ENCODE measurements at regions not wholly inside any gene's neighbourhood (a gene's known extent, or its start where the extent isn't known, plus 50 kb on each side); places are given as distances from the start of the nearest gene placed in this dataset.

- H3K4me1 Mint-ChIP-seq = peaks cover 27% of the 10 kb centered on the region
- no peaks in the 10 kb centered on the region for H3K36me3 ChIP-seq (replicated peaks in 1 of 2; ENCODE audit: control insufficient read depth in 1 of 2, insufficient read depth in 2 of 2, low read length in 2 of 2)
- H3K9me3 ChIP-seq (replicated peaks in 1 of 2; ENCODE audit: control insufficient read depth in 1 of 2, insufficient read depth in 1 of 2, low read length in 2 of 2) = no peaks in the 10 kb centered on the region
- no peak overlapping the region for H2AFZ ChIP-seq (ENCODE audit: insufficient read depth, low read depth, low read length, poor library complexity, severe bottlenecking)
- no peak overlapping the region for H3K4me2 ChIP-seq (replicated peaks; ENCODE audit: extremely low read depth, low read length, poor library complexity, severe bottlenecking)
- H3K4me3 ChIP-seq (replicated peaks in 1 of 3; ENCODE audit: low read depth in 2 of 3, low read length in 3 of 3) = no peak overlapping the region
- no peaks in the 10 kb centered on the region for H3K27me3 ChIP-seq (ENCODE audit: control insufficient read depth in 2 of 2, insufficient read depth in 2 of 2, low read length in 2 of 2)
- H3K27me3 Mint-ChIP-seq (ENCODE audit: low read depth in 3 of 3) = peaks cover 0 to 4% (median 0%) of the 10 kb centered on the region in 3 donors
- no peak overlapping the region for H3K9ac ChIP-seq (ENCODE audit: insufficient read depth, low read length, poor library complexity, severe bottlenecking)
- H3K79me2 ChIP-seq (ENCODE audit: insufficient read depth, low read length) = no peaks in the 10 kb centered on the region
- no peak for TF ChIP-seq CTCF (IDR thresholded peaks at IDR 0.05)
- no peak overlapping the region for H3K4me3 Mint-ChIP-seq
- no peak overlapping the region for H3K27ac Mint-ChIP-seq
- peaks cover 31 to 44% of the 10 kb centered on the region in 2 donors for H3K36me3 Mint-ChIP-seq
- H3K9me3 Mint-ChIP-seq = peaks cover 0 to 3% (median 0%) of the 10 kb centered on the region in 7 donors
- peaks cover 5 to 13% of the 10 kb centered on the region in 2 donors for H3K4me1 ChIP-seq (ENCODE audit: control insufficient read depth in 1 of 2, insufficient read depth in 2 of 2, low read length in 2 of 2)
- H4K20me1 ChIP-seq (ENCODE audit: insufficient read depth, low read length) = no peaks in the 10 kb centered on the region
- 100% methylated on average over 5 of the region's 9 CpGs for WGBS (ENCODE audit: insufficient coverage)
- no peak overlapping the region for H3K27ac ChIP-seq (ENCODE audit: low read depth in 1 of 2, low read length in 2 of 2)
- no peak for DNase-seq
- intact Hi-C loops (cut with micrococcal nuclease) = no loop called here
Measured at GRCh38 chr20:19835533-19836222, 77.6 kb downstream of the RIN2 start.

GRCh38 chr20:19838468-19838867 is 80.4 kb downstream of the RIN2 start:
- Histone ChIP-seq H3K27ac (ENCODE audit: low read depth in 1 of 2, low read length in 2 of 2) (no peak overlapping the region), H3K4me1 (ENCODE audit: control insufficient read depth in 1 of 2, insufficient read depth in 2 of 2, low read length in 2 of 2) (peaks cover 5 to 13% of the 10 kb centered on the region in 2 donors), H4K20me1 (ENCODE audit: insufficient read depth, low read length) (no peaks in the 10 kb centered on the region), H3K9me3 (replicated peaks in 1 of 2; ENCODE audit: control insufficient read depth in 1 of 2, insufficient read depth in 1 of 2, low read length in 2 of 2) (no peaks in the 10 kb centered on the region), H3K4me2 (replicated peaks; ENCODE audit: extremely low read depth, low read length, poor library complexity, severe bottlenecking) (no peak overlapping the region), H3K4me3 (replicated peaks in 1 of 3; ENCODE audit: low read depth in 2 of 3, low read length in 3 of 3) (no peak overlapping the region), H3K27me3 (ENCODE audit: control insufficient read depth in 2 of 2, insufficient read depth in 2 of 2, low read length in 2 of 2) (no peaks in the 10 kb centered on the region), H3K79me2 (ENCODE audit: insufficient read depth, low read length) (no peaks in the 10 kb centered on the region), H2AFZ (ENCODE audit: insufficient read depth, low read depth, low read length, poor library complexity, severe bottlenecking) (no peak overlapping the region), H3K36me3 (replicated peaks in 1 of 2; ENCODE audit: control insufficient read depth in 1 of 2, insufficient read depth in 2 of 2, low read length in 2 of 2) (no peaks in the 10 kb centered on the region), H3K9ac (ENCODE audit: insufficient read depth, low read length, poor library complexity, severe bottlenecking) (no peak overlapping the region)
- intact Hi-C loops (cut with micrococcal nuclease) = no loop called here
- no peak overlapping the region for H3K27ac Mint-ChIP-seq
- no peak for DNase-seq
- no peak for TF ChIP-seq CTCF (IDR thresholded peaks at IDR 0.05)
- WGBS (ENCODE audit: insufficient coverage) = no CpG with 5 or more reads among the region's 5 CpGs
- H3K9me3 Mint-ChIP-seq = peaks cover 0 to 9% (median 0%) of the 10 kb centered on the region in 7 donors
- H3K4me3 Mint-ChIP-seq = no peak overlapping the region
- peaks cover 24 to 41% of the 10 kb centered on the region in 2 donors for H3K36me3 Mint-ChIP-seq
- H3K27me3 Mint-ChIP-seq (ENCODE audit: low read depth in 3 of 3) = no peaks in the 10 kb centered on the region
- H3K4me1 Mint-ChIP-seq = peaks cover 19% of the 10 kb centered on the region
